ENCODE measurements at regions not wholly inside any gene's neighbourhood (a gene's known extent, or its start where the extent isn't known, plus 50 kb on each side); places are given as distances from the start of the nearest gene placed in this dataset.

GRCh38 chr11:19602406-19602805, 110.2 kb upstream of the NAV2 start (continued):
- TF ChIP-seq, protein P1, sequence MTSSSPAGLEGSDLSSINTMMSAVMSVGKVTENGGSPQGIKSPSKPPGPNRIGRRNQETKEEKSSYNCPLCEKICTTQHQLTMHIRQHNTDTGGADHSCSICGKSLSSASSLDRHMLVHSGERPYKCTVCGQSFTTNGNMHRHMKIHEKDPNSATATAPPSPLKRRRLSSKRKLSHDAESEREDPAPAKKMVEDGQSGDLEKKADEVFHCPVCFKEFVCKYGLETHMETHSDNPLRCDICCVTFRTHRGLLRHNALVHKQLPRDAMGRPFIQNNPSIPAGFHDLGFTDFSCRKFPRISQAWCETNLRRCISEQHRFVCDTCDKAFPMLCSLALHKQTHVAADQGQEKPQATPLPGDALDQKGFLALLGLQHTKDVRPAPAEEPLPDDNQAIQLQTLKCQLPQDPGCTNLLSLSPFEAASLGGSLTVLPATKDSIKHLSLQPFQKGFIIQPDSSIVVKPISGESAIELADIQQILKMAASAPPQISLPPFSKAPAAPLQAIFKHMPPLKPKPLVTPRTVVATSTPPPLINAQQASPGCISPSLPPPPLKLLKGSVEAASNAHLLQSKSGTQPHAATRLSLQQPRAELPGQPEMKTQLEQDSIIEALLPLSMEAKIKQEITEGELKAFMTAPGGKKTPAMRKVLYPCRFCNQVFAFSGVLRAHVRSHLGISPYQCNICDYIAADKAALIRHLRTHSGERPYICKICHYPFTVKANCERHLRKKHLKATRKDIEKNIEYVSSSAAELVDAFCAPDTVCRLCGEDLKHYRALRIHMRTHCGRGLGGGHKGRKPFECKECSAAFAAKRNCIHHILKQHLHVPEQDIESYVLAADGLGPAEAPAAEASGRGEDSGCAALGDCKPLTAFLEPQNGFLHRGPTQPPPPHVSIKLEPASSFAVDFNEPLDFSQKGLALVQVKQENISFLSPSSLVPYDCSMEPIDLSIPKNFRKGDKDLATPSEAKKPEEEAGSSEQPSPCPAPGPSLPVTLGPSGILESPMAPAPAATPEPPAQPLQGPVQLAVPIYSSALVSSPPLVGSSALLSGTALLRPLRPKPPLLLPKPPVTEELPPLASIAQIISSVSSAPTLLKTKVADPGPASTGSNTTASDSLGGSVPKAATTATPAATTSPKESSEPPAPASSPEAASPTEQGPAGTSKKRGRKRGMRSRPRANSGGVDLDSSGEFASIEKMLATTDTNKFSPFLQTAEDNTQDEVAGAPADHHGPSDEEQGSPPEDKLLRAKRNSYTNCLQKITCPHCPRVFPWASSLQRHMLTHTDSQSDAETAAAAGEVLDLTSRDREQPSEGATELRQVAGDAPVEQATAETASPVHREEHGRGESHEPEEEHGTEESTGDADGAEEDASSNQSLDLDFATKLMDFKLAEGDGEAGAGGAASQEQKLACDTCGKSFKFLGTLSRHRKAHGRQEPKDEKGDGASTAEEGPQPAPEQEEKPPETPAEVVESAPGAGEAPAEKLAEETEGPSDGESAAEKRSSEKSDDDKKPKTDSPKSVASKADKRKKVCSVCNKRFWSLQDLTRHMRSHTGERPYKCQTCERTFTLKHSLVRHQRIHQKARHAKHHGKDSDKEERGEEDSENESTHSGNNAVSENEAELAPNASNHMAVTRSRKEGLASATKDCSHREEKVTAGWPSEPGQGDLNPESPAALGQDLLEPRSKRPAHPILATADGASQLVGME (CRISPR knock-in tag; IDR thresholded peaks at IDR 0.05): no peak
- no peak for TF ChIP-seq NFIC (IDR thresholded peaks at IDR 0.05)

DNA sequence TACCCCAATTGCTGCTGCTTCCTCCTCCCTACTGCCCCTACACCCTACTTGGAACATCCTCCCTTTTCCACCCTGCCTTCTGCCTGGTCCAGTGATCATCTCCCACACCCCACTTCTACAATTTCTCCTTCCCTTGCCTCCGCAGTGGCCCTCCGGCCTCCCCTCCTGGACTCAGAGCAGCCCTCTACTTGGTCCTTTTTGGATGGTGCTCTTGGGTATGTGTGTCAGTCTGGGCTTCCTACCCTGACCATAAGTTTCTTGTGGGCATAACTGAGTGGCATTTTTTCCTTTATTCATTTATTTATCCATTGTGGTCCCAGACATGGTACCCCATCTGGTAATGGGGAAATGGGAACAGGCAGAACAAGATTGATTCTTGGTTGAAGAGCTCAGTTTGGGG, 111.4 kb upstream of the NAV2 start:
- Histone ChIP-seq H4K20me1 (replicated peaks; ENCODE audit: control insufficient read depth, insufficient read depth, low read length) (no peaks in the 10 kb centered on the region), H3K4me3 (no peak overlapping the region), H3K36me3 (ENCODE audit: control insufficient read depth, insufficient read depth, low read length) (no peaks in the 10 kb centered on the region), H3K4me2 (ENCODE audit: insufficient read depth, low read length) (no peak overlapping the region), H3K4me1 (replicated peaks in 1 of 2; ENCODE audit: control insufficient read depth in 2 of 2, insufficient read depth in 2 of 2, low read length in 2 of 2) (no peaks in the 10 kb centered on the region), H3K9me1 (ENCODE audit: control insufficient read depth, insufficient read depth, low read length) (no peaks in the 10 kb centered on the region), H2AFZ (ENCODE audit: low read depth, low read length) (no peak overlapping the region), H3K9ac (ENCODE audit: insufficient read depth in 1 of 2, low read depth in 2 of 2, low read length in 2 of 2) (no peak overlapping the region), H3K9me3 (replicated peaks; ENCODE audit: control insufficient read depth, insufficient read depth, low read depth, low read length) (no peaks in the 10 kb centered on the region), H3K27me3 (ENCODE audit: control insufficient read depth in 2 of 2, insufficient read depth in 2 of 2, low read length in 2 of 2) (peaks cover 0 to 25% of the 10 kb centered on the region in 2 experiments; a peak in 3 of 5 replicates), H3K27ac (ENCODE audit: extremely low read depth, low read depth, low read length) (no peak overlapping the region), H3K79me2 (ENCODE audit: control insufficient read depth, insufficient read depth, low read length) (no peaks in the 10 kb centered on the region)
- intact Hi-C loops (cut with micrococcal nuclease): no loop called here
- ATAC-seq (no peak), FAIRE-seq (no peak), DNase-seq (ENCODE audit: extremely low read depth in 1 of 4, low spot score in 3 of 4) (no peak)
- CTCF ChIA-PET (ENCODE audit: low intra/inter-chr PET ratio): no interaction called here
- 0% methylated on average over 2 of the region's 2 CpGs for WGBS (ENCODE audit: insufficient coverage, low coverage, missing lambda C conversion rate)
- POLR2A ChIA-PET: no interaction called here
- no TSS peak for BruUV-seq (replicated peaks)
- in situ Hi-C loops (cut with MboI): no loop called here
- TF ChIP-seq RBM39 (optimal IDR thresholded peaks at IDR 0.05; ENCODE audit: low read depth, low read length) (no peak), MAFK (IDR thresholded peaks at IDR 0.05; ENCODE audit: low read length) (no peak), POLR2G (IDR thresholded peaks at IDR 0.05; ENCODE audit: low read depth, low read length) (no peak), EWSR1 (IDR thresholded peaks at IDR 0.05; ENCODE audit: borderline replicate concordance, low read depth, partially characterized antibody) (no peak), ZNF165 (CRISPR knock-in tag; IDR thresholded peaks at IDR 0.05; ENCODE audit: borderline replicate concordance) (no peak)
